ENCODE measurements at regions not wholly inside any gene's neighbourhood (a gene's known extent, or its start where the extent isn't known, plus 50 kb on each side); places are given as distances from the start of the nearest gene placed in this dataset.

DNA sequence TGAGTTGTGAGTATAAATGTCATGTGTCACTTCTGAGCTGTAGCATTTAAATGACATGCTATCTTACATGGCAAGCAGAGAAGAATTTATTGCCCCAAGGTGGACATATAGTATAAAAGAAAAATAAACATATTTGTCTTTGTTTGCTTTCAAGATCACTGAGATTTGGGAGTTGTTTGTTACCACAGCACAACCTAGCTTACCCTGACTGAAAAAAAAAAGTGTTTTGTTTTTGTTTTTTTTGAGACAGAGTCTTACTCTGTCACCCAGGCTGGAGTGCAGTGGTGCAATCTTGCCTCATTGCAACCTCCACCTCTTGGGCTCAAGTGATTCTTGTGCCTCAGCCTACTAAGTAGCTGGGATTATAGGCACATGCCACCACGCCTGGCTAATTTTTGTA, 596.5 kb downstream of the MED13L start (continued):
- TF ChIP-seq, protein P1, sequence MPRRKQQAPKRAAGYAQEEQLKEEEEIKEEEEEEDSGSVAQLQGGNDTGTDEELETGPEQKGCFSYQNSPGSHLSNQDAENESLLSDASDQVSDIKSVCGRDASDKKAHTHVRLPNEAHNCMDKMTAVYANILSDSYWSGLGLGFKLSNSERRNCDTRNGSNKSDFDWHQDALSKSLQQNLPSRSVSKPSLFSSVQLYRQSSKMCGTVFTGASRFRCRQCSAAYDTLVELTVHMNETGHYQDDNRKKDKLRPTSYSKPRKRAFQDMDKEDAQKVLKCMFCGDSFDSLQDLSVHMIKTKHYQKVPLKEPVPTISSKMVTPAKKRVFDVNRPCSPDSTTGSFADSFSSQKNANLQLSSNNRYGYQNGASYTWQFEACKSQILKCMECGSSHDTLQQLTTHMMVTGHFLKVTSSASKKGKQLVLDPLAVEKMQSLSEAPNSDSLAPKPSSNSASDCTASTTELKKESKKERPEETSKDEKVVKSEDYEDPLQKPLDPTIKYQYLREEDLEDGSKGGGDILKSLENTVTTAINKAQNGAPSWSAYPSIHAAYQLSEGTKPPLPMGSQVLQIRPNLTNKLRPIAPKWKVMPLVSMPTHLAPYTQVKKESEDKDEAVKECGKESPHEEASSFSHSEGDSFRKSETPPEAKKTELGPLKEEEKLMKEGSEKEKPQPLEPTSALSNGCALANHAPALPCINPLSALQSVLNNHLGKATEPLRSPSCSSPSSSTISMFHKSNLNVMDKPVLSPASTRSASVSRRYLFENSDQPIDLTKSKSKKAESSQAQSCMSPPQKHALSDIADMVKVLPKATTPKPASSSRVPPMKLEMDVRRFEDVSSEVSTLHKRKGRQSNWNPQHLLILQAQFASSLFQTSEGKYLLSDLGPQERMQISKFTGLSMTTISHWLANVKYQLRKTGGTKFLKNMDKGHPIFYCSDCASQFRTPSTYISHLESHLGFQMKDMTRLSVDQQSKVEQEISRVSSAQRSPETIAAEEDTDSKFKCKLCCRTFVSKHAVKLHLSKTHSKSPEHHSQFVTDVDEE (CRISPR knock-in tag; IDR thresholded peaks at IDR 0.05) = no peak
- TF ChIP-seq ZFP30 (CRISPR knock-in tag; IDR thresholded peaks at IDR 0.05) (no peak), GLIS3 (CRISPR knock-in tag; IDR thresholded peaks at IDR 0.05) (no peak), PPARA (CRISPR knock-in tag; IDR thresholded peaks at IDR 0.05; ENCODE audit: borderline replicate concordance) (no peak), SNAI2 (CRISPR knock-in tag; IDR thresholded peaks at IDR 0.05) (no peak), ZFP3 (CRISPR knock-in tag; IDR thresholded peaks at IDR 0.05) (no peak)
- TF ChIP-seq, protein P2, sequence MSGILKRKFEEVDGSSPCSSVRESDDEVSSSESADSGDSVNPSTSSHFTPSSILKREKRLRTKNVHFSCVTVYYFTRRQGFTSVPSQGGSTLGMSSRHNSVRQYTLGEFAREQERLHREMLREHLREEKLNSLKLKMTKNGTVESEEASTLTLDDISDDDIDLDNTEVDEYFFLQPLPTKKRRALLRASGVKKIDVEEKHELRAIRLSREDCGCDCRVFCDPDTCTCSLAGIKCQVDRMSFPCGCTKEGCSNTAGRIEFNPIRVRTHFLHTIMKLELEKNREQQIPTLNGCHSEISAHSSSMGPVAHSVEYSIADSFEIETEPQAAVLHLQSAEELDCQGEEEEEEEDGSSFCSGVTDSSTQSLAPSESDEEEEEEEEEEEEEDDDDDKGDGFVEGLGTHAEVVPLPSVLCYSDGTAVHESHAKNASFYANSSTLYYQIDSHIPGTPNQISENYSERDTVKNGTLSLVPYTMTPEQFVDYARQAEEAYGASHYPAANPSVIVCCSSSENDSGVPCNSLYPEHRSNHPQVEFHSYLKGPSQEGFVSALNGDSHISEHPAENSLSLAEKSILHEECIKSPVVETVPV (CRISPR knock-in tag; IDR thresholded peaks at IDR 0.05) = no peak

DNA sequence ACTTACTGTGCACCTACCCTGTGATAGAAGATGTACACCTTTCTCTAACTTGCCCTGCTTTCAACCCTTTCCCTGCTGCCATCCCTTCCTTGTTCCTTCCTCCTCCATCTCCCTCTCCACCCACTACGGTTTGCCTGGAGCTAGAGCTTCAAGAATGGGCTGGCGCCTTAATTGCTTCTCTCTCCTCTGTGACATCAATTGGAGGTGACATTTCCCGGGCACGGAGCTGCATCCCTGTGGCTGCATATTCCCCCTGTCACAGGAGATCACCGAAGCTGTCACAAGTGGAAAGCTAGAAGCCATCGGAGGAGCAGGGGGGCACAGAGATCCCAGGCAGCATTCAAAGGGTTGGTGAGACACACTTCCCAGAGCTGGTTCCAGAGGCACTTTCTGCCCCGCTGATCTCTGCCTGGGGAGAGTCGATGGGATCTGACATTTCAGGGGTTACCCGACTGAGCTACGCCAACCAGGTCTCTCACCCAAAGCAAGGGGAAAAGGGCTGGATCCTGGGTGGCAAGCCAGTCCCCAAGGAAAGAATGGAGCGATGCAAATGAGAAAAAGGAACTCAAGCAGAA, 604.9 kb downstream of the MED13L start:
- ATAC-seq = no peak
- TF ChIP-seq ZFP3 (CRISPR knock-in tag; IDR thresholded peaks at IDR 0.05) (no peak), ESRRG (CRISPR knock-in tag; IDR thresholded peaks at IDR 0.05) (no peak), ZNF8 (CRISPR knock-in tag; IDR thresholded peaks at IDR 0.05) (no peak), PPARA (CRISPR knock-in tag; IDR thresholded peaks at IDR 0.05; ENCODE audit: borderline replicate concordance) (no peak), ZNF70 (CRISPR knock-in tag; IDR thresholded peaks at IDR 0.05) (no peak), ZC3H10 (CRISPR knock-in tag; IDR thresholded peaks at IDR 0.05) (no peak), TOX (CRISPR knock-in tag; IDR thresholded peaks at IDR 0.05; ENCODE audit: borderline replicate concordance) (no peak), CSDC2 (CRISPR knock-in tag; IDR thresholded peaks at IDR 0.05) (no peak)
- TF ChIP-seq, protein P2 (CRISPR knock-in tag; IDR thresholded peaks at IDR 0.05) = no peak
- TF ChIP-seq, protein P3, sequence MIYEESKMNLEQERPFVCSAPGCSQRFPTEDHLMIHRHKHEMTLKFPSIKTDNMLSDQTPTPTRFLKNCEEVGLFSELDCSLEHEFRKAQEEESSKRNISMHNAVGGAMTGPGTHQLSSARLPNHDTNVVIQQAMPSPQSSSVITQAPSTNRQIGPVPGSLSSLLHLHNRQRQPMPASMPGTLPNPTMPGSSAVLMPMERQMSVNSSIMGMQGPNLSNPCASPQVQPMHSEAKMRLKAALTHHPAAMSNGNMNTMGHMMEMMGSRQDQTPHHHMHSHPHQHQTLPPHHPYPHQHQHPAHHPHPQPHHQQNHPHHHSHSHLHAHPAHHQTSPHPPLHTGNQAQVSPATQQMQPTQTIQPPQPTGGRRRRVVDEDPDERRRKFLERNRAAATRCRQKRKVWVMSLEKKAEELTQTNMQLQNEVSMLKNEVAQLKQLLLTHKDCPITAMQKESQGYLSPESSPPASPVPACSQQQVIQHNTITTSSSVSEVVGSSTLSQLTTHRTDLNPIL (CRISPR knock-in tag; IDR thresholded peaks at IDR 0.05; ENCODE audit: low read depth) = no peak

DNA sequence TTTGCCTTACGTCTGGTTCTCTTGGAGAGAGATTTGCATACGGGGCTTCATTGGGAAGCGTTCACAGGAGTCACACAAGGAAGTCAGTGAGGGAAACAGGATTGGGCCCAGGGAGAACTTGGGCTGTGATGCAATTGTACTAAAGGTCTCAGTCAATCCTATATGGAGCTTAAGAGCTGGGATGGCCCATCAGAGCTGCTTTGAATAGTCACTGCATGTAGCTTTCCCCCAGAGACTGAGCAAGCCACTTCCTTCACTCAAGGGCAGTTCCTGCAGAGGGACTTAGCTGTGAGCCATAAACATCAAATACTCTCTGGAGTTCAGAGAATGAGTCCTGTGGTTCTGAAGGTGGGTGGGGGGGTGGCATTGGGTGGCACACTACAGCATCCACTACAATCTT, 605.4 kb downstream of the MED13L start:
- TF ChIP-seq ZFP30 (CRISPR knock-in tag; IDR thresholded peaks at IDR 0.05) = no peak
- no peak for ATAC-seq

DNA sequence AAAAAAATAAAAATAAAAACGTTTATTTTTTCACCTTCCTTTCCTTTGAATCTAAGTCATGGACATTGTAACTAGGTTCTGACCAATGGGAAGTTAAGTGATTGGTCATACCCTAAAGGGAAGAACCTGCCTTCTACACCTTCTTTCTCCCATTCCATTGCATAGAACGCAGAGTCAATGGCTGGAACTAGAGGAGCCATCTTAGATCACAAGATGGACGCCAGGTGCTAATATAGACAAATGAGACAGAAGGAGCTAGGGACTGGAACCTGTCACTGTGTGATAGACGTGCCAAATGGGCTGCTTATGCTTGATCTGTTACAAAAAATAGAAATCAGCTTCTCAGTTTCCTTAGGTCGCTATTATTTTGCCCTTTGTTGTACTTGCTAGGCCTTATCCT, 606.6 kb downstream of the MED13L start:
- no peak for ATAC-seq
- TF ChIP-seq ISL1 (CRISPR knock-in tag; IDR thresholded peaks at IDR 0.05) = no peak
- TF ChIP-seq ARNTL (CRISPR knock-in tag; IDR thresholded peaks at IDR 0.05; ENCODE audit: borderline replicate concordance, low read depth) = no peak
- TF ChIP-seq ZFP3 (CRISPR knock-in tag; IDR thresholded peaks at IDR 0.05) = no peak
- no peak for TF ChIP-seq GLIS3 (CRISPR knock-in tag; IDR thresholded peaks at IDR 0.05)
- TF ChIP-seq, protein P3 (CRISPR knock-in tag; IDR thresholded peaks at IDR 0.05; ENCODE audit: low read depth) = no peak
- no peak for TF ChIP-seq ZNF70 (CRISPR knock-in tag; IDR thresholded peaks at IDR 0.05)

DNA sequence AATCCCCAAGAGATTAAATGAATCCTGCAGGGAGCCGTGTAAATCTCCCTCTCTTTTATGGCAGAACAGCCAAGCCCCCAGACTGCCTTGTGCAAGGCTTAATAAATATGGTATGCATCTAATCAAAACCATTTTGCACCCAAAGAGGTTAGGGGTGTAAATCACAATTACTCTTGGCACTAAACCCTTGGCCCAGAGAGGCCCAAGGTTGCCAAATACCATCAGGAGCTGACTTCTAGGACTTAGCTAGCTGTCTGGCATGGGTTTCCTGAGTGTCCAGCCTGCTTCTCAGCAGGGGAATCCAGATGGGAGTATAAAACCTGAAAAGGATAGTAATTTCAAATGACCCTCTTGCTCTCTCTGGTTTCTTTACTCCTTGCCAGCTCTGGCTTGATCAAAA, 610.4 kb downstream of the MED13L start:
- ATAC-seq = no peak
- TF ChIP-seq ESRRG (CRISPR knock-in tag; IDR thresholded peaks at IDR 0.05) (no peak), ISL1 (CRISPR knock-in tag; IDR thresholded peaks at IDR 0.05) (no peak), ZNF8 (CRISPR knock-in tag; IDR thresholded peaks at IDR 0.05) (no peak), ZNF70 (CRISPR knock-in tag; IDR thresholded peaks at IDR 0.05) (no peak), GLIS3 (CRISPR knock-in tag; IDR thresholded peaks at IDR 0.05) (no peak), ZNF565 (CRISPR knock-in tag; conservative IDR thresholded peaks at IDR 0.05; ENCODE audit: low read depth) (no peak), ZFP3 (CRISPR knock-in tag; IDR thresholded peaks at IDR 0.05) (no peak), TOX (CRISPR knock-in tag; IDR thresholded peaks at IDR 0.05; ENCODE audit: borderline replicate concordance) (no peak)
- TF ChIP-seq, protein P2 (CRISPR knock-in tag; IDR thresholded peaks at IDR 0.05) = no peak
- TF ChIP-seq, protein P4, sequence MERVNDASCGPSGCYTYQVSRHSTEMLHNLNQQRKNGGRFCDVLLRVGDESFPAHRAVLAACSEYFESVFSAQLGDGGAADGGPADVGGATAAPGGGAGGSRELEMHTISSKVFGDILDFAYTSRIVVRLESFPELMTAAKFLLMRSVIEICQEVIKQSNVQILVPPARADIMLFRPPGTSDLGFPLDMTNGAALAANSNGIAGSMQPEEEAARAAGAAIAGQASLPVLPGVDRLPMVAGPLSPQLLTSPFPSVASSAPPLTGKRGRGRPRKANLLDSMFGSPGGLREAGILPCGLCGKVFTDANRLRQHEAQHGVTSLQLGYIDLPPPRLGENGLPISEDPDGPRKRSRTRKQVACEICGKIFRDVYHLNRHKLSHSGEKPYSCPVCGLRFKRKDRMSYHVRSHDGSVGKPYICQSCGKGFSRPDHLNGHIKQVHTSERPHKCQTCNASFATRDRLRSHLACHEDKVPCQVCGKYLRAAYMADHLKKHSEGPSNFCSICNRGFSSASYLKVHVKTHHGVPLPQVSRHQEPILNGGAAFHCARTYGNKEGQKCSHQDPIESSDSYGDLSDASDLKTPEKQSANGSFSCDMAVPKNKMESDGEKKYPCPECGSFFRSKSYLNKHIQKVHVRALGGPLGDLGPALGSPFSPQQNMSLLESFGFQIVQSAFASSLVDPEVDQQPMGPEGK (CRISPR knock-in tag; IDR thresholded peaks at IDR 0.05; ENCODE audit: borderline replicate concordance) = no peak
